PC-9 (cell line): ENCODE measurements at regions not wholly inside any gene's neighbourhood (a gene's known extent, or its start where the extent isn't known, plus 50 kb on each side); places are given as distances from the start of the nearest gene placed in this dataset.

Experiments
- BruUV-seq: library from RNA; stranded (reverse); fragments of 400-500 nt; replicated peaks from 2 replicates; lab custom pipeline; 2021; lab: Mats Ljungman, UMichigan
- CTCF ChIA-PET: fragments of 300-600 bp; sonication (Branson Sonifier 250); formaldehyde crosslinking; loops from one replicate; lab custom pipeline; 2022; ENCODE audit warnings: antibody characterized with exemption; lab: Charles Lee
- POLR2A ChIA-PET: fragments of 300-600 bp; sonication (Branson Sonifier 250); formaldehyde crosslinking; loops from one replicate; lab custom pipeline; 2022; ENCODE audit warnings: antibody characterized with exemption; ENCODE audit not compliant: unreplicated experiment; lab: Charles Lee
- DNase-seq, 2 experiments: peaks; one replicate each; pipeline versions ENCODE4 v3.0.0 to v3.0.0-alpha.2; 2015 to 2022; ENCODE audit warnings: mixed read lengths in 1 of 2
- H2AFZ ChIP-seq: fragments of 200-600 bp; sonication (generic); 2 replicates; pipeline ENCODE4 v1.8.1; 2017; ENCODE audit warnings: antibody characterized with exemption
- H3F3A ChIP-seq: fragments of 200-600 bp; sonication (generic); 2 replicates; pipeline ENCODE4 v1.8.1; 2017; ENCODE audit warnings: antibody characterized with exemption, mild to moderate bottlenecking, low read depth; ENCODE audit not compliant: insufficient read depth
- H3K27ac ChIP-seq: fragments of 200-600 bp; sonication (generic); 2 replicates; pipeline ENCODE4 v1.6.1; 2016; ENCODE audit warnings: mixed run types
- H3K27me3 ChIP-seq: fragments of 200-600 bp; sonication (generic); 2 replicates; pipeline ENCODE4 v1.6.1; 2016; ENCODE audit warnings: low read depth, mixed run types; ENCODE audit not compliant: insufficient read depth
- H3K36me3 ChIP-seq: fragments of 200-600 bp; sonication (generic); 2 replicates; pipeline ENCODE4 v1.6.1; 2016; ENCODE audit warnings: low read depth, mixed run types
- H3K4me1 ChIP-seq: fragments of 200-600 bp; sonication (generic); replicated peaks from 2 replicates; pipeline ENCODE4 v1.6.1; 2016; ENCODE audit warnings: mixed run types; ENCODE audit not compliant: insufficient read depth
- H3K4me2 ChIP-seq: fragments of 200-600 bp; sonication (generic); 2 replicates; pipeline ENCODE4 v1.6.1; 2017; ENCODE audit warnings: mixed run types
- H3K4me3 ChIP-seq: fragments of 200-600 bp; sonication (generic); 2 replicates; pipeline ENCODE4 v1.6.1; 2016; ENCODE audit warnings: mixed run types
- H3K79me2 ChIP-seq: fragments of 200-600 bp; sonication (generic); 2 replicates; pipeline ENCODE4 v1.6.1; 2017; ENCODE audit warnings: low read depth, mixed run types
- H3K9me2 ChIP-seq: fragments of 200-600 bp; sonication (generic); 2 replicates; pipeline ENCODE4 v1.8.1; 2017; ENCODE audit warnings: mild to moderate bottlenecking; ENCODE audit not compliant: insufficient read depth
- H3K9me3 ChIP-seq: fragments of 200-600 bp; sonication (generic); 2 replicates; pipeline ENCODE4 v1.8.1; 2016; ENCODE audit warnings: low read depth; ENCODE audit not compliant: insufficient read depth
- H4K20me1 ChIP-seq: fragments of 200-600 bp; sonication (generic); 2 replicates; pipeline ENCODE4 v1.8.1; 2017; ENCODE audit not compliant: insufficient read depth
- CTCF ChIP-seq: fragments of 200-600 bp; sonication (generic); conservative IDR thresholded peaks from 2 replicates; pipeline ENCODE4 v1.6.1; 2017; ENCODE audit warnings: mixed run types, antibody characterized with exemption, mild to moderate bottlenecking, moderate library complexity
- EZH2 ChIP-seq: fragments of 200-600 bp; sonication (generic); IDR thresholded peaks from 2 replicates; pipeline ENCODE4 v1.8.0; 2017; ENCODE audit warnings: antibody characterized with exemption, low read depth
- intact Hi-C: fragments of 100-400 bp; cut with micrococcal nuclease; formaldehyde crosslinking; loops from one replicate; pipeline ENCODE4 v1.10.0; 2022; ENCODE audit not compliant: unreplicated experiment

GRCh38 chr9:109861918-109862317 is 81.9 kb downstream of the PALM2AKAP2 start:
- H2AFZ ChIP-seq = no peak overlapping the region
- BruUV-seq = no TSS peak
- no peak overlapping the region for H3K4me2 ChIP-seq
- H3K79me2 ChIP-seq = no peaks in the 10 kb centered on the region
- DNase-seq = no peak
- no peaks in the 10 kb centered on the region for H4K20me1 ChIP-seq
- TF ChIP-seq CTCF (no peak), EZH2 (no peak)
- no peaks in the 10 kb centered on the region for H3K36me3 ChIP-seq
- intact Hi-C loops = no loop called here
- H3F3A ChIP-seq = no peaks in the 10 kb centered on the region
- no peak overlapping the region for H3K27ac ChIP-seq
- no peaks in the 10 kb centered on the region for H3K9me2 ChIP-seq
- H3K9me3 ChIP-seq = no peaks in the 10 kb centered on the region
- H3K4me3 ChIP-seq = no peak overlapping the region
- H3K27me3 ChIP-seq = no peaks in the 10 kb centered on the region
- H3K4me1 ChIP-seq = no peaks in the 10 kb centered on the region
- POLR2A ChIA-PET = interaction anchor here (0.6 kb wide), 2 partner anchors 11 to 331 kb away, joined by 3 to 4 read pairs; no protein-coding TSS in a partner anchor
- CTCF ChIA-PET = interaction anchor here (0.5 kb wide), 1 partner anchor 42 kb away, joined by 4 read pairs; no protein-coding TSS in a partner anchor

GRCh38 chr9:109862452-109862851 is 82.5 kb downstream of the PALM2AKAP2 start:
- ChIA-PET POLR2A (interaction anchor here (0.6 kb wide), 1 partner anchor 196 kb away, joined by 8 read pairs; no protein-coding TSS in a partner anchor), CTCF (no interaction called here)
- TF ChIP-seq CTCF (no peak), EZH2 (no peak)
- H4K20me1 ChIP-seq = no peaks in the 10 kb centered on the region
- DNase-seq = no peak
- H3K36me3 ChIP-seq = no peaks in the 10 kb centered on the region
- no TSS peak for BruUV-seq
- H3K4me2 ChIP-seq = no peak overlapping the region
- H3K4me3 ChIP-seq = no peak overlapping the region
- H3K27me3 ChIP-seq = no peaks in the 10 kb centered on the region
- H3K27ac ChIP-seq = no peak overlapping the region
- no peaks in the 10 kb centered on the region for H3K4me1 ChIP-seq
- no peak overlapping the region for H2AFZ ChIP-seq
- no peaks in the 10 kb centered on the region for H3K9me2 ChIP-seq
- H3F3A ChIP-seq = no peaks in the 10 kb centered on the region
- no peaks in the 10 kb centered on the region for H3K79me2 ChIP-seq
- intact Hi-C loops = no loop called here
- H3K9me3 ChIP-seq = no peaks in the 10 kb centered on the region

DNA sequence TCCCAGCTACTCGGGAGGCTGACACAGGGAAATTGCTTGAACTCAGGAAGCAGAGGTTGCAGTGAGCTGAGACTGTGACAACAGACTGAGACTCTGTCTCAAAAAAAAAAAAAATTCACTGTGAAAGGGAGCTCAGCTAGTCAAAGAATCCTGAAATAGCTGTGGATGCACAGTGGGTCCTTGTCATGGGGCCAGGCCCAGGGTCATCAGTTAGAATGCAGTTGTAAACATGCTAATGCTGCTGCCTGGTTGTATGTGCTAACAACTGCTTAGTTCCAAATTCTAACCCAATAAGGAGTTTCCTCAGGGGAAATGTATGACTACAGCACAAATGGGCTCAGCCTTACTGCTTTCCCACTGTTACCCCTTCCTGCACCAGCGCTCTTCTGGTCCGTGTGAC is 84.0 kb downstream of the PALM2AKAP2 start:
- ChIA-PET POLR2A (interaction anchor here (0.7 kb wide), 1 partner anchor 35 kb away, joined by 8 read pairs; no protein-coding TSS in a partner anchor), CTCF (interaction anchor here (0.6 kb wide), 1 partner anchor 8 kb away, joined by 3 read pairs; no protein-coding TSS in a partner anchor)
- no TSS peak for BruUV-seq
- Histone ChIP-seq H3K9me3 (no peaks in the 10 kb centered on the region), H3K9me2 (no peaks in the 10 kb centered on the region), H3K27ac (no peak overlapping the region), H3K36me3 (no peaks in the 10 kb centered on the region), H3F3A (no peaks in the 10 kb centered on the region), H3K4me2 (no peak overlapping the region), H2AFZ (no peak overlapping the region), H3K27me3 (no peaks in the 10 kb centered on the region), H4K20me1 (no peaks in the 10 kb centered on the region), H3K79me2 (no peaks in the 10 kb centered on the region), H3K4me3 (no peak overlapping the region), H3K4me1 (no peaks in the 10 kb centered on the region)
- TF ChIP-seq CTCF (no peak), EZH2 (no peak)
- DNase-seq = no peak
- intact Hi-C loops = no loop called here
